ENCODE measurements at regions not wholly inside any gene's neighbourhood (a gene's known extent, or its start where the extent isn't known, plus 50 kb on each side); places are given as distances from the start of the nearest gene placed in this dataset.

GRCh38 chr18:29547626-29548025 lies 1370.7 kb upstream of the CDH2 start (continued):
- TF ChIP-seq ZBTB11 (tag by site-specific recombination; conservative IDR thresholded peaks at IDR 0.05; ENCODE audit: low read depth) (no peak), YY2 (tag by site-specific recombination; IDR thresholded peaks at IDR 0.05) (no peak), ZNF10 (tag by site-specific recombination; IDR thresholded peaks at IDR 0.05) (no peak)

GRCh38 chr18:29540548-29540947 lies 1363.6 kb upstream of the CDH2 start:
- H3K27ac ChIP-seq (ENCODE audit: extremely low read depth, low read depth, low read length), result no peak overlapping the region
- no peaks in the 10 kb centered on the region for H3K36me3 ChIP-seq (ENCODE audit: control insufficient read depth in 2 of 2, insufficient read depth in 1 of 2, low read length in 2 of 2)
- no peaks in the 10 kb centered on the region for H3K4me1 ChIP-seq (ENCODE audit: control insufficient read depth, insufficient read depth, low read length)
- CTCF ChIA-PET, result no interaction called here
- H3K9me3 ChIP-seq (ENCODE audit: control insufficient read depth, insufficient read depth, low read depth, low read length), result no peaks in the 10 kb centered on the region
- POLR2A ChIA-PET, result no interaction called here
- no peak for TF ChIP-seq ZNF114 (tag by site-specific recombination; IDR thresholded peaks at IDR 0.05)
- TF ChIP-seq REST (tag by site-specific recombination; IDR thresholded peaks at IDR 0.05), result no peak
- TF ChIP-seq ZNF112 (tag by site-specific recombination; IDR thresholded peaks at IDR 0.05), result no peak
- no peak for TF ChIP-seq PRDM1 (tag by site-specific recombination; IDR thresholded peaks at IDR 0.05)
- TF ChIP-seq ZFP41 (tag by site-specific recombination; IDR thresholded peaks at IDR 0.05; ENCODE audit: borderline replicate concordance), result no peak
- no peak overlapping the region for H3K4me3 ChIP-seq (ENCODE audit: low read depth, low read length)

GRCh38 chr18:29531746-29532145 lies 1354.8 kb upstream of the CDH2 start:
- CTCF ChIA-PET, result no interaction called here
- POLR2A ChIA-PET, result no interaction called here
- H3K9me3 ChIP-seq (ENCODE audit: control insufficient read depth, insufficient read depth, low read depth, low read length), result no peaks in the 10 kb centered on the region
- TF ChIP-seq ZNF792 (tag by site-specific recombination; IDR thresholded peaks at IDR 0.05) (no peak), ZNF280D (tag by site-specific recombination; IDR thresholded peaks at IDR 0.05) (no peak)
- no peaks in the 10 kb centered on the region for H3K36me3 ChIP-seq (ENCODE audit: control insufficient read depth in 2 of 2, insufficient read depth in 1 of 2, low read length in 2 of 2)
- no peaks in the 10 kb centered on the region for H3K4me1 ChIP-seq (ENCODE audit: control insufficient read depth, insufficient read depth, low read length)
- no peak overlapping the region for H3K27ac ChIP-seq (ENCODE audit: extremely low read depth, low read depth, low read length)
- H3K4me3 ChIP-seq (ENCODE audit: low read depth, low read length), result no peak overlapping the region

- ChIA-PET CTCF (interaction anchor here (0.6 kb wide), 1 partner anchor 22 kb away, joined by 3 read pairs; no protein-coding TSS in a partner anchor), POLR2A (no interaction called here)
- no peaks in the 10 kb centered on the region for H3K9me3 ChIP-seq (ENCODE audit: control insufficient read depth, insufficient read depth, low read depth, low read length)
- no peak overlapping the region for H3K4me3 ChIP-seq (ENCODE audit: low read depth, low read length)
- H3K36me3 ChIP-seq (ENCODE audit: control insufficient read depth in 2 of 2, insufficient read depth in 1 of 2, low read length in 2 of 2), result no peaks in the 10 kb centered on the region
- no peaks in the 10 kb centered on the region for H3K4me1 ChIP-seq (ENCODE audit: control insufficient read depth, insufficient read depth, low read length)
- H3K27ac ChIP-seq (ENCODE audit: extremely low read depth, low read depth, low read length), result no peak overlapping the region
- TF ChIP-seq OSR2 (tag by site-specific recombination; IDR thresholded peaks at IDR 0.05) (no peak), ZNF10 (tag by site-specific recombination; IDR thresholded peaks at IDR 0.05) (no peak), ZNF600 (tag by site-specific recombination; IDR thresholded peaks at IDR 0.05) (no peak), ZNF837 (tag by site-specific recombination; IDR thresholded peaks at IDR 0.05) (no peak), KLF16 (tag by site-specific recombination; IDR thresholded peaks at IDR 0.05) (no peak), ZNF626 (tag by site-specific recombination; IDR thresholded peaks at IDR 0.05) (no peak), ZNF555 (tag by site-specific recombination; conservative IDR thresholded peaks at IDR 0.05) (no peak), ZNF449 (tag by site-specific recombination; IDR thresholded peaks at IDR 0.05) (no peak), SP2 (tag by site-specific recombination; IDR thresholded peaks at IDR 0.05) (no peak), ZNF48 (tag by site-specific recombination; IDR thresholded peaks at IDR 0.05) (no peak), GLIS2 (tag by site-specific recombination; IDR thresholded peaks at IDR 0.05) (no peak)
Observed at GRCh38 chr18:29523371-29523770, 1346.4 kb upstream of the CDH2 start.
